ENCODE measurements at regions not wholly inside any gene's neighbourhood (a gene's known extent, or its start where the extent isn't known, plus 50 kb on each side); places are given as distances from the start of the nearest gene placed in this dataset.

DNA sequence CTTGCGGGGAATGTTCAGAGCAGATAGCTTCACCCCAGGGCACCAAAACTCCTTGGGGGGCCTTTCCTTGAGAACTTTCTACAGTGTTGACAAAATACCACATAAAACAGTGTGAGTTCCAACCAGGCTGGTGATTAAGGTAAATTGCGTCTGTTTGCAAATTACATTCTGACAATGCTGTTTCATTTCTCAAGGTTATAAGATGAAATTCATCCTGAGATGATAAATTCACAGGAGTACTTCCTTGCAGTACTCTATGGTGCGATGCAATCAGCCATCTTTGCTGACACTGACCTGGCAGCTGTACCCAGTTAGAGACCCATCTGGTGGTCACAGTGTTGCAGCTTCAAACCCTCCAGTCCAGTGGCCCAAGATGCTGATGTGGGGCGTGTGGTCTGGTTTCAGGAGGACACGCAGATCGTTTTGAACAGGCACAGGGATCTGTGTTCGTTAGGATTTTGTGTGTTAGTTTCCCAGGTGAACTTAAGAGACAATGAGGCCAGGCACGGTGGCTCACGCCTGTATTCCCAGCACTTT, 99.5 kb upstream of the SLC66A3 start:
- TF ChIP-seq EZH2 (IDR thresholded peaks at IDR 0.05; ENCODE audit: borderline replicate concordance, low read depth, low read length, poor library complexity, severe bottlenecking) (no peak), CTCF (conservative IDR thresholded peaks at IDR 0.05; ENCODE audit: low read depth, low read length) (no peak)
- Histone ChIP-seq H3K36me3 (ENCODE audit: insufficient read depth, low read length, poor library complexity, severe bottlenecking) (no peaks in the 10 kb centered on the region), H3K4me3 (ENCODE audit: low read depth, low read length, poor library complexity, severe bottlenecking) (no peak overlapping the region), H3K4me1 (ENCODE audit: insufficient read depth, low read length, poor library complexity, severe bottlenecking) (peaks cover 3% of the 10 kb centered on the region), H3K27ac (ENCODE audit: low read depth, low read length, poor library complexity, severe bottlenecking) (no peak overlapping the region), H3K27me3 (replicated peaks; ENCODE audit: insufficient read depth, low read depth, low read length, poor library complexity) (peaks cover 15% of the 10 kb centered on the region), H3K9me3 (ENCODE audit: low read depth, low read length, poor library complexity, severe bottlenecking) (peaks cover 8% of the 10 kb centered on the region)
- intact Hi-C loops (cut with micrococcal nuclease; ENCODE audit: unreplicated experiment): no loop called here
- ChIA-PET POLR2A (ENCODE audit: low non-redundant PET) (no interaction called here), CTCF (no interaction called here)
- BruUV-seq (replicated peaks): no TSS peak
- DNase-seq (ENCODE audit: low spot score): no peak

GRCh38 chr2:11056614-11057013, 98.7 kb upstream of the SLC66A3 start:
- peak; percentile 55 for DNase-seq (ENCODE audit: low spot score)
- POLR2A ChIA-PET (ENCODE audit: low non-redundant PET): no interaction called here
- Histone ChIP-seq H3K27ac (ENCODE audit: low read depth, low read length, poor library complexity, severe bottlenecking) (no peak overlapping the region), H3K27me3 (replicated peaks; ENCODE audit: insufficient read depth, low read depth, low read length, poor library complexity) (peaks cover 15% of the 10 kb centered on the region), H3K36me3 (ENCODE audit: insufficient read depth, low read length, poor library complexity, severe bottlenecking) (no peaks in the 10 kb centered on the region), H3K4me3 (ENCODE audit: low read depth, low read length, poor library complexity, severe bottlenecking) (no peak overlapping the region), H3K9me3 (ENCODE audit: low read depth, low read length, poor library complexity, severe bottlenecking) (peaks cover 13% of the 10 kb centered on the region), H3K4me1 (ENCODE audit: insufficient read depth, low read length, poor library complexity, severe bottlenecking) (peaks cover 3% of the 10 kb centered on the region)
- CTCF ChIA-PET: no interaction called here
- no peak for TF ChIP-seq EZH2 (IDR thresholded peaks at IDR 0.05; ENCODE audit: borderline replicate concordance, low read depth, low read length, poor library complexity, severe bottlenecking)
- no peak for TF ChIP-seq CTCF (conservative IDR thresholded peaks at IDR 0.05; ENCODE audit: low read depth, low read length)
- intact Hi-C loops (cut with micrococcal nuclease; ENCODE audit: unreplicated experiment): no loop called here
- no TSS peak for BruUV-seq (replicated peaks)

GRCh38 chr2:11057031-11057430, 98.2 kb upstream of the SLC66A3 start:
- H3K9me3 ChIP-seq (ENCODE audit: low read depth, low read length, poor library complexity, severe bottlenecking): peaks cover 16% of the 10 kb centered on the region
- H3K4me3 ChIP-seq (ENCODE audit: low read depth, low read length, poor library complexity, severe bottlenecking): no peak overlapping the region
- peaks cover 15% of the 10 kb centered on the region for H3K27me3 ChIP-seq (replicated peaks; ENCODE audit: insufficient read depth, low read depth, low read length, poor library complexity)
- H3K27ac ChIP-seq (ENCODE audit: low read depth, low read length, poor library complexity, severe bottlenecking): no peak overlapping the region
- H3K36me3 ChIP-seq (ENCODE audit: insufficient read depth, low read length, poor library complexity, severe bottlenecking): no peaks in the 10 kb centered on the region
- peaks cover 3% of the 10 kb centered on the region for H3K4me1 ChIP-seq (ENCODE audit: insufficient read depth, low read length, poor library complexity, severe bottlenecking)
- no peak for DNase-seq (ENCODE audit: low spot score)
- no TSS peak for BruUV-seq (replicated peaks)
- CTCF ChIA-PET: no interaction called here
- POLR2A ChIA-PET (ENCODE audit: low non-redundant PET): no interaction called here
- intact Hi-C loops (cut with micrococcal nuclease; ENCODE audit: unreplicated experiment): no loop called here
- TF ChIP-seq EZH2 (IDR thresholded peaks at IDR 0.05; ENCODE audit: borderline replicate concordance, low read depth, low read length, poor library complexity, severe bottlenecking): no peak
- TF ChIP-seq CTCF (conservative IDR thresholded peaks at IDR 0.05; ENCODE audit: low read depth, low read length): no peak
